ENCODE measurements at regions not wholly inside any gene's neighbourhood (a gene's known extent, or its start where the extent isn't known, plus 50 kb on each side); places are given as distances from the start of the nearest gene placed in this dataset.

GRCh38 chr15:69574506-69574905 is 121.9 kb downstream of the RPLP1 start:
- intact Hi-C loops (cut with micrococcal nuclease) = loop anchor here (2.0 to 10.0 kb wide), 2 partner anchors 140 to 750 kb away; no protein-coding TSS in a partner anchor

GRCh38 chr15:69575387-69575786 is 122.8 kb downstream of the RPLP1 start:
- intact Hi-C loops (cut with micrococcal nuclease) = loop anchor here (2.0 to 10.0 kb wide), 5 partner anchors 98 to 749 kb away; partner anchors contain the start of gene TLE3

GRCh38 chr15:69576035-69576526 is 123.5 kb downstream of the RPLP1 start:
- intact Hi-C loops (cut with micrococcal nuclease) = loop anchor here (1.0 to 10.0 kb wide), 7 partner anchors 99 to 936 kb away; partner anchors contain the start of gene TLE3

GRCh38 chr15:69576948-69577351 is 124.3 kb downstream of the RPLP1 start:
- intact Hi-C loops (cut with micrococcal nuclease) = loop anchor here (1.0 to 10.0 kb wide), 7 partner anchors 100 to 935 kb away; partner anchors contain the start of gene TLE3

- intact Hi-C loops (cut with micrococcal nuclease) = loop anchor here (5.0 to 10.0 kb wide), 4 partner anchors 100 to 747 kb away; partner anchors contain the start of gene TLE3
These were observed 124.8 kb downstream of the RPLP1 start for GRCh38 chr15:69577397-69577796.

- intact Hi-C loops (cut with micrococcal nuclease) = loop anchor here (5.0 to 10.0 kb wide), 4 partner anchors 101 to 747 kb away; partner anchors contain the start of gene TLE3
These were observed 125.6 kb downstream of the RPLP1 start for GRCh38 chr15:69578252-69578651.

GRCh38 chr15:69578787-69579583 is 126.4 kb downstream of the RPLP1 start:
- intact Hi-C loops (cut with micrococcal nuclease) = loop anchor here (5.0 to 10.0 kb wide), 4 partner anchors 102 to 746 kb away; partner anchors contain the start of gene TLE3

GRCh38 chr15:69579950-69580618 is 127.5 kb downstream of the RPLP1 start:
- intact Hi-C loops (cut with micrococcal nuclease) = loop anchor here (5.0 to 10.0 kb wide), 4 partner anchors 103 to 745 kb away; partner anchors contain the start of gene TLE3

GRCh38 chr15:69583626-69584025 is 131.0 kb downstream of the RPLP1 start:
- intact Hi-C loops (cut with micrococcal nuclease) = no loop called here

GRCh38 chr15:69585937-69586336 is 133.3 kb downstream of the RPLP1 start:
- intact Hi-C loops (cut with micrococcal nuclease) = no loop called here

GRCh38 chr15:69586721-69587120 is 134.1 kb downstream of the RPLP1 start:
- intact Hi-C loops (cut with micrococcal nuclease) = no loop called here

- intact Hi-C loops (cut with micrococcal nuclease) = no loop called here
These were observed 135.3 kb downstream of the RPLP1 start for GRCh38 chr15:69587723-69588426.

- intact Hi-C loops (cut with micrococcal nuclease) = no loop called here
These were observed 137.6 kb downstream of the RPLP1 start for GRCh38 chr15:69590201-69590710.

GRCh38 chr15:69590932-69591524 is 138.4 kb downstream of the RPLP1 start:
- intact Hi-C loops (cut with micrococcal nuclease) = no loop called here

GRCh38 chr15:69591905-69592508 is 139.4 kb downstream of the RPLP1 start:
- intact Hi-C loops (cut with micrococcal nuclease) = no loop called here

- intact Hi-C loops (cut with micrococcal nuclease) = no loop called here
These were observed 140.3 kb downstream of the RPLP1 start for GRCh38 chr15:69592954-69593353.

- intact Hi-C loops (cut with micrococcal nuclease) = no loop called here
These were observed 140.9 kb downstream of the RPLP1 start for GRCh38 chr15:69593488-69593887.

- intact Hi-C loops (cut with micrococcal nuclease) = no loop called here
These were observed 141.7 kb downstream of the RPLP1 start for GRCh38 chr15:69593981-69594966.
